IPS-15b (cell line): ENCODE measurements at regions not wholly inside any gene's neighbourhood (a gene's known extent, or its start where the extent isn't known, plus 50 kb on each side); places are given as distances from the start of the nearest gene placed in this dataset.
"Not testable (repeated sequence)": the region's sequence is repeated elsewhere in the genome, so short reads cannot be mapped to it uniquely, and the experiment has no call there.

Experiments used
- H3K27me3 ChIP-seq: one replicate; pipeline ENCODE4 v1.6.1; 2013; ENCODE audit warnings: low read length; ENCODE audit not compliant: control insufficient read depth, insufficient read depth
- H3K36me3 ChIP-seq: one replicate; pipeline ENCODE4 v1.6.1; 2013; ENCODE audit warnings: low read length; ENCODE audit not compliant: control insufficient read depth, insufficient read depth
- H3K4me1 ChIP-seq: one replicate; pipeline ENCODE4 v1.6.1; 2013; ENCODE audit warnings: mild to moderate bottlenecking, low read length; ENCODE audit not compliant: control insufficient read depth, insufficient read depth
- H3K4me3 ChIP-seq: one replicate; pipeline ENCODE4 v1.5.1; 2013; ENCODE audit warnings: low read depth, low read length
- H3K9ac ChIP-seq: one replicate; pipeline ENCODE4 v1.6.1; 2013; ENCODE audit warnings: low read depth, mild to moderate bottlenecking, low read length
- H3K9me3 ChIP-seq: one replicate; pipeline ENCODE4 v1.6.1; 2013; ENCODE audit warnings: mild to moderate bottlenecking, low read length; ENCODE audit not compliant: control insufficient read depth, insufficient read depth

GRCh38 chr5:155529362-155529761 lies 515.8 kb downstream of the KIF4B start:
- H3K9ac ChIP-seq = no peak overlapping the region
- H3K4me3 ChIP-seq = no peak overlapping the region
- H3K4me1 ChIP-seq = peaks cover 4% of the 10 kb centered on the region
- H3K36me3 ChIP-seq = no peaks in the 10 kb centered on the region
- no peaks in the 10 kb centered on the region for H3K27me3 ChIP-seq
- no peaks in the 10 kb centered on the region for H3K9me3 ChIP-seq

GRCh38 chr5:155530046-155530445 lies 516.5 kb downstream of the KIF4B start:
- Histone ChIP-seq H3K4me3 (no peak overlapping the region), H3K9me3 (no peaks in the 10 kb centered on the region), H3K27me3 (no peaks in the 10 kb centered on the region), H3K4me1 (peaks cover 4% of the 10 kb centered on the region), H3K36me3 (no peaks in the 10 kb centered on the region), H3K9ac (no peak overlapping the region)

GRCh38 chr5:155532621-155533311 lies 519.2 kb downstream of the KIF4B start:
- H3K9me3 ChIP-seq = no peaks in the 10 kb centered on the region
- H3K36me3 ChIP-seq = no peaks in the 10 kb centered on the region
- H3K9ac ChIP-seq = no peak overlapping the region
- no peaks in the 10 kb centered on the region for H3K27me3 ChIP-seq
- peaks cover 4% of the 10 kb centered on the region for H3K4me1 ChIP-seq
- H3K4me3 ChIP-seq = no peak overlapping the region

GRCh38 chr5:155540000-155540595 lies 526.5 kb downstream of the KIF4B start:
- Histone ChIP-seq H3K9me3 (no peaks in the 10 kb centered on the region), H3K9ac (no peak overlapping the region), H3K27me3 (no peaks in the 10 kb centered on the region), H3K36me3 (no peaks in the 10 kb centered on the region), H3K4me3 (no peak overlapping the region), H3K4me1 (peaks cover 7% of the 10 kb centered on the region)

GRCh38 chr5:155546075-155546474 lies 532.5 kb downstream of the KIF4B start:
- Histone ChIP-seq H3K36me3 (no peaks in the 10 kb centered on the region), H3K9me3 (no peaks in the 10 kb centered on the region), H3K9ac (no peak overlapping the region), H3K4me1 (peaks cover 3% of the 10 kb centered on the region), H3K27me3 (no peaks in the 10 kb centered on the region), H3K4me3 (no peak overlapping the region)

GRCh38 chr5:155554500-155554899 lies 540.9 kb downstream of the KIF4B start:
- no peak overlapping the region for H3K9ac ChIP-seq
- H3K4me1 ChIP-seq = no peaks in the 10 kb centered on the region
- no peaks in the 10 kb centered on the region for H3K27me3 ChIP-seq
- no peak overlapping the region for H3K4me3 ChIP-seq
- H3K9me3 ChIP-seq = no peaks in the 10 kb centered on the region
- H3K36me3 ChIP-seq = no peaks in the 10 kb centered on the region

- no peaks in the 10 kb centered on the region for H3K4me1 ChIP-seq
- no peaks in the 10 kb centered on the region for H3K9me3 ChIP-seq
- H3K4me3 ChIP-seq = no peak overlapping the region
- H3K27me3 ChIP-seq = no peaks in the 10 kb centered on the region
- H3K9ac ChIP-seq = no peak overlapping the region
- H3K36me3 ChIP-seq = no peaks in the 10 kb centered on the region
Measured at GRCh38 chr5:155556222-155556621, 542.7 kb downstream of the KIF4B start.

GRCh38 chr5:155556700-155557099 lies 543.1 kb downstream of the KIF4B start:
- Histone ChIP-seq H3K4me3 (no peak overlapping the region), H3K27me3 (no peaks in the 10 kb centered on the region), H3K9ac (no peak overlapping the region), H3K36me3 (no peaks in the 10 kb centered on the region), H3K4me1 (no peaks in the 10 kb centered on the region), H3K9me3 (no peaks in the 10 kb centered on the region)

GRCh38 chr5:155562158-155562557 lies 548.6 kb downstream of the KIF4B start:
- Histone ChIP-seq H3K4me1 (no peaks in the 10 kb centered on the region), H3K27me3 (no peaks in the 10 kb centered on the region), H3K4me3 (no peak overlapping the region), H3K9ac (no peak overlapping the region), H3K36me3 (no peaks in the 10 kb centered on the region), H3K9me3 (no peaks in the 10 kb centered on the region)

GRCh38 chr5:155564541-155564940 lies 551.0 kb downstream of the KIF4B start:
- H3K36me3 ChIP-seq = no peaks in the 10 kb centered on the region
- no peak overlapping the region for H3K4me3 ChIP-seq
- H3K4me1 ChIP-seq = no peaks in the 10 kb centered on the region
- no peak overlapping the region for H3K9ac ChIP-seq
- peaks cover 2% of the 10 kb centered on the region for H3K9me3 ChIP-seq
- no peaks in the 10 kb centered on the region for H3K27me3 ChIP-seq

GRCh38 chr5:155575861-155576260 lies 562.3 kb downstream of the KIF4B start:
- no peaks in the 10 kb centered on the region for H3K27me3 ChIP-seq
- no peaks in the 10 kb centered on the region for H3K9me3 ChIP-seq
- no peak overlapping the region for H3K9ac ChIP-seq
- no peaks in the 10 kb centered on the region for H3K36me3 ChIP-seq
- no peaks in the 10 kb centered on the region for H3K4me1 ChIP-seq
- H3K4me3 ChIP-seq = no peak overlapping the region

- not testable (repeated sequence) for H3K9ac ChIP-seq, H3K4me3 ChIP-seq, H3K36me3 ChIP-seq, H3K27me3 ChIP-seq, H3K4me1 ChIP-seq, H3K9me3 ChIP-seq
Measured at GRCh38 chr5:155586808-155587207, 573.3 kb downstream of the KIF4B start.
